SU-DHL-6 (cell line): ENCODE measurements at regions not wholly inside any gene's neighbourhood (a gene's known extent, or its start where the extent isn't known, plus 50 kb on each side); places are given as distances from the start of the nearest gene placed in this dataset.
"Not testable (repeated sequence)": the region's sequence is repeated elsewhere in the genome, so short reads cannot be mapped to it uniquely, and the experiment has no call there.

Experiments
- CTCF ChIP-seq: fragments of 200-600 bp; sonication (generic); IDR thresholded peaks from one replicate; pipeline ENCODE4 v1.5.1; 2017; ENCODE audit warnings: antibody characterized with exemption, mild to moderate bottlenecking, low read length, moderate library complexity; ENCODE audit not compliant: insufficient read depth, poor library complexity, severe bottlenecking
- EZH2phosphoT487 ChIP-seq: fragments of 200-600 bp; sonication (generic), shearing (Covaris generic); conservative IDR thresholded peaks from 2 replicates; pipeline ENCODE4 v1.6.1; 2018; ENCODE audit warnings: mild to moderate bottlenecking, antibody characterized with exemption, low read length, moderate library complexity, mixed read lengths

GRCh38 chrX:45455732-45456131 lies 255.1 kb upstream of the DIPK2B start:
- TF ChIP-seq CTCF, EZH2phosphoT487: not testable (repeated sequence)
